ENCODE measurements at regions not wholly inside any gene's neighbourhood (a gene's known extent, or its start where the extent isn't known, plus 50 kb on each side); places are given as distances from the start of the nearest gene placed in this dataset.

DNA sequence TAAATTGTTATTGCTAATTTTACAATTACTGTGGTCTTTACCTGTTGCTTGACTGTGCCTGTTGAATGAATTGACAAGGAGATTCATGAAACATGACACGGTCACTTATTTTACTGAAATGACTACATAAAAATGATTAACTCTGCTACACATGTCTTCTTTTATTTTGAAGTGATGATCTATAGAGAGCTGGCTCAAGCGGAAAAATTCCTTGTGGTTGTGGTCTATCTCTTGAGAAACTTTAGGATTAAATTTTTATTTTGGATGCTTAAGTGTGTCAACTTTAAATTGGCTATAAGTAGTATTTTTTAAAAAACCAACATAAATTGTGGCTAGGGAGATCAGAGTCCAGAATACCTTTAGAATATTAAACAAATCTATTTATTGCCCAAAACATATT, 131.8 kb upstream of the PITX2 start:
- TF ChIP-seq, protein P1, sequence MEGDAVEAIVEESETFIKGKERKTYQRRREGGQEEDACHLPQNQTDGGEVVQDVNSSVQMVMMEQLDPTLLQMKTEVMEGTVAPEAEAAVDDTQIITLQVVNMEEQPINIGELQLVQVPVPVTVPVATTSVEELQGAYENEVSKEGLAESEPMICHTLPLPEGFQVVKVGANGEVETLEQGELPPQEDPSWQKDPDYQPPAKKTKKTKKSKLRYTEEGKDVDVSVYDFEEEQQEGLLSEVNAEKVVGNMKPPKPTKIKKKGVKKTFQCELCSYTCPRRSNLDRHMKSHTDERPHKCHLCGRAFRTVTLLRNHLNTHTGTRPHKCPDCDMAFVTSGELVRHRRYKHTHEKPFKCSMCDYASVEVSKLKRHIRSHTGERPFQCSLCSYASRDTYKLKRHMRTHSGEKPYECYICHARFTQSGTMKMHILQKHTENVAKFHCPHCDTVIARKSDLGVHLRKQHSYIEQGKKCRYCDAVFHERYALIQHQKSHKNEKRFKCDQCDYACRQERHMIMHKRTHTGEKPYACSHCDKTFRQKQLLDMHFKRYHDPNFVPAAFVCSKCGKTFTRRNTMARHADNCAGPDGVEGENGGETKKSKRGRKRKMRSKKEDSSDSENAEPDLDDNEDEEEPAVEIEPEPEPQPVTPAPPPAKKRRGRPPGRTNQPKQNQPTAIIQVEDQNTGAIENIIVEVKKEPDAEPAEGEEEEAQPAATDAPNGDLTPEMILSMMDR (conservative IDR thresholded peaks at IDR 0.05; ENCODE audit: low read depth, low read length): no peak
- DNase-seq (ENCODE audit: low read depth): no peak

DNA sequence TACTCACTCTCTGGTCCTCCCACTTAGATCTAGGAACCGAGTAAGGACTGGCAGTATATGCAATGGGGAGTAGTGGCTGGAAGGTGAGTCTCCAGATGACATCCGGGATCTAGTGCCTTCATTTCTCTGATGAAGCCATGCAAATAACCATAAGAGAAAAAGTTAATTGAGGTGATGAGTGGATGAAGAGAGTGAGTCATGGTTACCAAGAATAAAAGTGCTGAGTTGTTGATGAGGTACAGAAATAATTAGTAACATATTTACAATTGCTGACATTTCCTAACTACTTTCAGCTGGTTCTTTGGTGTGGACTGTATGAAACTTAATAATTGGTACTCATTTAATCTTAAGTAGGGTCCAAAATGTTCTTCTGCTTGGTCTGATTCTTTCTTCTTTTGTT, 146.7 kb upstream of the PITX2 start:
- peak; percentile 76 for DNase-seq (ENCODE audit: low read depth)
- H3K4me3 ChIP-seq (ENCODE audit: low read depth, low read length): no peak overlapping the region
- TF ChIP-seq, protein P1 (conservative IDR thresholded peaks at IDR 0.05; ENCODE audit: low read depth, low read length): no peak

More for the DNA sequence above, 131.8 kb upstream of the PITX2 start:
- no peak overlapping the region for H3K4me3 ChIP-seq (ENCODE audit: low read depth, low read length)

DNA sequence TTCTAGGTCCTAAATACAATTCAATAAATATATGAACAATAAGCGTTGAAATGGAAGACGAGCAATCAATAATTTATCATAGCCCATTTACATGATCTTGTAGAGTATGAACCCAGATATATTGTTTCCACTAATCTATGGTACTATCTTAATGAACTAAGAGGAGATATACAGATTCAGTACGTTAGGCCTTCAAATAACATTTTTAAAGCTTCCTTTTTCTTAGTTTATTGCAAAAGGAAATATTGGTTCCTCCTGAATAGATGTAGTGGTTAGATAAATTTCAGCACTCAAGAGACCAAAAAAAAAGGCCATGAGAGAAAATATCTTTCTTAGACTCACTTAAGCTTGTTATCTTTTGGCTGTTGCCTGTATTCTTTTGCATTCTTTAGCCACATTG, 147.5 kb upstream of the PITX2 start:
- TF ChIP-seq, protein P1 (conservative IDR thresholded peaks at IDR 0.05; ENCODE audit: low read depth, low read length): no peak
- H3K4me3 ChIP-seq (ENCODE audit: low read depth, low read length): no peak overlapping the region

DNA sequence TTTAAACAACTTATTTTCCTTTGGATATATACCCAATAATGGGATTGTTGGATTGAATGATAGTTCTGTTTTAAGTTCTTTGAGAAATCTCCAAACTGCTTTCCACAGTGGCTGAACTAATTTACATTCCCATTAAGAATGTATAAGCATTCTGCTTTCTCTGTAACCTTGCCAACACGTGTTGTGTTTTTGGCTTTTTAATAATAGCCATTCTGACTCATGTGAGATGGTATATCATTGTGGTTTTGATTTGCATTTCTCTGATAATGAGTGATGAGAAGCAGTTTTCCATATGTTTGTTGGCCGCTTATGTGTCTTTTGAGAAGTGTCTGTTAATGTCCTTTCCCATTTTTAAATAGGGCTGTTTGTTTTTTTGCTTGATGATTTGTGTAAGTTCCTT, 155.6 kb upstream of the PITX2 start:
- no peak overlapping the region for H3K4me3 ChIP-seq (ENCODE audit: low read depth, low read length)
- no peak for DNase-seq (ENCODE audit: low read depth)
- TF ChIP-seq, protein P1 (conservative IDR thresholded peaks at IDR 0.05; ENCODE audit: low read depth, low read length): no peak

More for the DNA sequence above, 147.5 kb upstream of the PITX2 start:
- no peak for DNase-seq (ENCODE audit: low read depth)

DNA sequence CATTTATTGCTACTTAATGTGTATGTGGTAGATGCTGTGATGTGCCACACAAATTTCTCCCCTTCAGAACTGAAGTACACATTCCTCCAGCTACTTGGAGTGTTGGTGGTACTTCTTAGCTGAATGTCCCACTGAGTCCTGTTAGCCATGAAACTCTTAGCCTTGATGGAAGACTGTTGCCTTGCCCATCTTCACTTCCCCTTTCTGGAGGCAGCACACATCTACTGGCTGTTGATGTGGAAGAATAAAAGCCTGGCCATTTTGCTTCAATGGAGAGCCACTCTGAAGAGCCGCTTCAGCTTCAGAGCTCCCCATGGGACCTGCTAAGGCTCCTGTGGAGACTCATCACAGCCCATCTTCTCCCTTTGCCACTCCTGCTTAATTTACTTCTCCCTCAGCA, 157.7 kb upstream of the PITX2 start:
- TF ChIP-seq, protein P1 (conservative IDR thresholded peaks at IDR 0.05; ENCODE audit: low read depth, low read length): no peak
- H3K4me3 ChIP-seq (ENCODE audit: low read depth, low read length): no peak overlapping the region
- DNase-seq (ENCODE audit: low read depth): no peak

DNA sequence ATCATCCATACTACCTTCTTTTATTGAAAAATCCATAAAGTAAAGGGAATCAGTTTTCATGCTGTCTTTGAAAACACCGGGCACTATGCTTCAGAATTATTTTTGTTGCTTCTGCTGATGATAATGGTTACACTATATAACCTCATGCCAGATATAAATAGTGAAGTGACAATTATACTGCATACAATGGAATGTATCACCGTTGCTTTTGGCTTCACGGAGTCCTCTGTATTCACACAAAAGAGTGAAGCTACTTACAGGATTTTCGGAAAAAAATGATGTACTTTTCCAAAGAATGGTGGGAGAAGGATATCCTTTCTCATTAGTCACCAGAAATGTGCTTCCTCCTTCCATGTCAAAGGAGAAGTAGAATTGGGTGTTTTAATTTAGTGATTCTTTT, 159.1 kb upstream of the PITX2 start:
- TF ChIP-seq, protein P1 (conservative IDR thresholded peaks at IDR 0.05; ENCODE audit: low read depth, low read length): no peak

DNA sequence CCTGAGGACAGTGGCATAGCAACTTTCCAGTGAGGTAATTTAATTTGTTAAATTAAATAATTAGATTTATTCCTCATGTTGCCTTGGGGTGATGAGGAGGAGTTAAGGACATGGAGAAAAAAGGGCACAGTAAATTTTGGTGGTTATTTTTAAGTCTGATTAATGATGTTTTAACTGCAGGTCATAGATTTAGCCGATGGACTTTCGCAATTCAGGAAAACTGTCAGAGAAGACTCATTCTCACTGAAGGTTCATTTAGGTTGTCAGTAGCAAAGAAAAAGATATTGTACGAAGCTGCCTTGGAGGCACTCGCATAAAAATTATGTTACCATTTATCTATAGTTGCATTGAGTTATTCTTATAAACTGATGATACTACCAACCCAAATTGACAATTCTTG, 164.2 kb upstream of the PITX2 start:
- no peak for DNase-seq (ENCODE audit: low read depth)
- TF ChIP-seq, protein P1 (conservative IDR thresholded peaks at IDR 0.05; ENCODE audit: low read depth, low read length): no peak
- H3K4me3 ChIP-seq (ENCODE audit: low read depth, low read length): no peak overlapping the region

More for the DNA sequence above, 159.1 kb upstream of the PITX2 start:
- DNase-seq (ENCODE audit: low read depth): no peak
- H3K4me3 ChIP-seq (ENCODE audit: low read depth, low read length): no peak overlapping the region
